ENCODE measurements at regions not wholly inside any gene's neighbourhood (a gene's known extent, or its start where the extent isn't known, plus 50 kb on each side); places are given as distances from the start of the nearest gene placed in this dataset.
"Not testable (repeated sequence)": the region's sequence is repeated elsewhere in the genome, so short reads cannot be mapped to it uniquely, and the experiment has no call there.

DNA sequence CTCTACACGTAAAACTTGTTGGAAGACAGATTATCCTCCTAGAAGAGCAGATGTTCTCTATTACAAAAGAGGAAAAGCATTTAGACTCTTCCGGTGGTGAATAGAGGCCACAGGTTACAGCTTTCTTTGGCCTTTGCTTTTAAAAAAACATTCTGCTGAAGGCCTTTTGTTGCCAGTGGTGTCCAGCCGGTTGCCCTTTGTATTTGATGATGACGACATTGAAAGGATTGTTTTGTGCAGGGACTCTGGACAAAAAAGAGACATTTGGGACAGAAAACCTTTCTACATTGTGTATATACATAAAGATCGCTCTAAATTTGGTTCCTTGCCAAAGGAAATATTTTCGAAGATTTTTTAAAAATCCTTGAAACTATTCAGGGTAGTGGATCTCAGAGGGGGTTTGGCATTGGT, 180.3 kb downstream of the C9orf152 start:
- peak; percentile 40 for DNase-seq

DNA sequence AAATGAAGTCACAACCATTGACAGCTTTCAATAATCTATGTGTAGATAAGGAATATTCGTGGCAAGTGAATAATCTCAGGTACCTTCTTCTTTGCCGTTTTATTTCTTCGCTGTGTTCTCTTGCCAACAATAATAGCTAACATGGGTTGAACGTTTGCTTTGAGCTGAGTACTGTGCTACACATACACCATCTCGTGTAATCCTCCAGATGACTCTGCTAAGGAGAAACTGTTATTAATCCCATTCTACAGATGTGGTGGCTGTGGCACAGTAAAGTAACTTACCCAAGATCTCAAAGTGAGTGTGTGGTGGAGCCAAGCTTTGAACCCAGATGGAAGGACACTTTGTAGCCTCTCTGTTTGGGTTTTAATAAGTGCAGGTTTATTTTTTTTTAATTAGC, 179.7 kb downstream of the C9orf152 start:
- no peak for DNase-seq

DNA sequence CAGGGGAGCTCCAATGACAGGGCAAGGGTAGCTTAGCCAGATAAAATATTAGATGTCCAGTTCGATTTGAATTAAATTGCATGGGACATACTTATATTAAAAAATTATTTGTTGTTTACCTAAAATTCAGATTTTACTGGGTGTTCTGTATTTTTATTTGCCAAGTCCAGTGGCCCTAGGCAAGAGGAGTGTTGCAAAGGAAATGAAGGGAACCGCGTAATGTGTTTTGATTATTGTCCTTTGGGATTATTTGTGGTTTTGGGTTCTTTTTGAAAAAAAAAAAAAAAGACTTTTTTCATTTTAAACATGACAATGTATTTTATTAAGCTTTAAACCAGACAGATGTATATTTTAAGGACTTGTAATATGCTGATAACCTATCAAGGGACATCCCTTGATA, 179.3 kb downstream of the C9orf152 start:
- DNase-seq = no peak

DNA sequence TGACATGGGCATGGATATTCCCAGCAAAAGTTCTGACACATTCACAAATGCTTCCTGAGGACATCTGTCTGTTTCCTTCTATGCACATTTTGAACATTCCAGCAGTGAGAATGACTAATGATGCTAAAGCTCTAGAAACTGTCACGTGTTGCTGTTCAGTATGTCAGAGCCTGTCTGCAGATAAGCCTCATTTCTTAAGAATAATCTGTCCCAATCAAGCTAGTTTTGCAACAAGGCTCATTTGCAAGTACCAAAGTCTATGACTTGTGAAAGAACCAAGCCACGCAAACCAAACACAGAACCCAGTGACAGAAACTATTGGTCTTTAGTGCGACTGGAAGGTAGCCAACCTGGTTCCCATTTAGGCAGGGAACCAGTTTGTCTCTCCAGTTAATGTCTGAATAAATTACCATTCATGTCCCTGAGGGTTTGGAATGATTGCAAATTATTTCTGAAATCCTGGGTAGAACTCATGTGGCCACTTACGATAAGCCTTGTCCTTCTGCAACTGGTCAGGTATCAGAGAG, 178.5 kb downstream of the C9orf152 start:
- DNase-seq = peak; percentile 90

DNA sequence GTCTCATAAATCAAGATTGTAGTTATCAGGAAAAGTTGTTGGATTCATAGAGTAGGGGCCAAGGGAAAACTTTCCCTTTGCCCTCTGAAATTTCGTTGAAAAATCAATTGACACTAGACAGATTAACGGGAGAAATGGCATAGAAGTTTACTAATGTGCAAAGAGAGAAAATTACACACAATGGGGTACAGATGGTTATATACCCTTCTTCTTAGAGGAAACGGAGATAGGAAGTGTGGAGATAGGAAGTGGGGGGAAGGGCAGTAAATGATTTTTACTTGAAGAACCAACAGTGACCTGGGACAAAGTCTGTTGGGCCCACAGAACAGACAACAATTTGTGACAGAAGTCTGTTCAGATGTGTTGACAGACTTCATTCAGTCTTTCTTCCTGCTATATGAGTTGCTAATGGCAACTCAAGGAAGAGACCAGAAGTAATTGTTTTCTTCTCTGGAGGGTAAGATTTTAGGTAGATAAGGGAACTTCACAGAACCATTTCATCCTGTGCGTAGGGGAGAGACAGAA, 177.9 kb downstream of the C9orf152 start:
- no peak for DNase-seq

DNA sequence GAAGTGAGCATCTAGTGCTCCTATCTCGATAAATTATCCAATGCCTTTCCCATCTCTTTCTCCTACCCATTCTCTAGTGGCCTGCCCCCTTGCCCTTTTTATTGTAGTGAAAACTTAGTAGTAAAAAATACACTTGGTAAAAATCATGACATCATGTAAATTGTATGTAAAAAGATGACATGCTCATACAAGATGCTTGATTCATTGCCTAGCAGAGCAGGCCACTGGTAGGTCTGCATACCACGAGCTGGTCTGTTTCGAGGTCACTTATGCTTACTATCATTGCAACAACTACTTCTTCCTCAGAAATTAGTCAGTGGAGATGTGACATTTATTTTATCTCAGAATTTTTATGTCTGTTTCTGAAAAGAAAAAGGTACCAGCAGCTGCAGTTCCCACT, 177.3 kb downstream of the C9orf152 start:
- DNase-seq = peak; percentile 77

DNA sequence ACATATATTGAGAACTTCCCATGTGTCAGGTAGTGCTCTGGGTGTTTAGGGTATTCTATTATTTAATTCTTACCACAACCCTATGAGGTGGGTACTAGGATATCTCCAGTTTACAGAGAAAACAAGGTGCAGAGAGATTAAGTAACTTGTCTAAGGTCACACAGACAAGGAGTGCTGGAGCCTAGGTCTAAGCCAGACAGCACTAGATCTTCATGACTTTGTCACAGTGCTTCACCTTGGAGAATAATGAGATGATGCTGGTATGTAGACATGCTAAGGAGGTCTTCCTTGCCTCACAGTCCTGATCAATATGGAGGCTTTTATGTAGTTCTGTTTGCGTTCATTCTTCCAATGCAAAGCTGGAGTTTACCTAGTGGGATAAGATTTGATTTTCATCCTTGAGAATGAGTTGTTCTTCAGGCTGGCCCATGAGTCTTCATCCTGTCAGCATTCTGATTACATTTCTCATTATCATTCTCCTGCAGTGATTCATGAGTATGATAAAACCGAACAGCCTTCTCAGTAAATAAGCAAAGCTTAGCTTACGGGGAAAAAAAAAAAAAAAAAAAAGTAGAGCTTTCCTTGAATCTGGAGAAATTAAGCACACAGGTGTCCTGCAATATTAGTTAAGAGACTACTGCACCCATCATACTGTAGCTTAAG, 176.3 kb downstream of the C9orf152 start:
- DNase-seq = peak; percentile 83

DNA sequence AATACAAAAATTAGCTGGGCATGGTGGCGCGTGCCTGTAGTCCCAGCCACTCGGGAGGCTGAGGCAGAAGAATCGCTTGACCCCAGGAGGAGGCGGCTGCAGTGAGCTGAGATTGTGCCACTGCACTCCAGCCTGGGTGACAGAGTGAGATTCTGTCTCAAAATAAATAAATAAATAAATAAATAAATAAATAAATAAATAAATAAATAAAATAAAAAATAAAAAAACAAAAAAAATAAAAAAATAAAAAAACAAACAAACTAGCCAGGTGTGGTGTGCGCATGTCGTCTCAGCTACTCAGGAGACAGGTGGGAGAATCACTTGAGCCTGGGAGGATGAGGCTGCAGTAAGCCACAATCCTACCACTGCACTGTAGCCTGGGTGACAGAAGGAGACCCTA, 175.4 kb downstream of the C9orf152 start:
- DNase-seq = not testable (repeated sequence)

DNA sequence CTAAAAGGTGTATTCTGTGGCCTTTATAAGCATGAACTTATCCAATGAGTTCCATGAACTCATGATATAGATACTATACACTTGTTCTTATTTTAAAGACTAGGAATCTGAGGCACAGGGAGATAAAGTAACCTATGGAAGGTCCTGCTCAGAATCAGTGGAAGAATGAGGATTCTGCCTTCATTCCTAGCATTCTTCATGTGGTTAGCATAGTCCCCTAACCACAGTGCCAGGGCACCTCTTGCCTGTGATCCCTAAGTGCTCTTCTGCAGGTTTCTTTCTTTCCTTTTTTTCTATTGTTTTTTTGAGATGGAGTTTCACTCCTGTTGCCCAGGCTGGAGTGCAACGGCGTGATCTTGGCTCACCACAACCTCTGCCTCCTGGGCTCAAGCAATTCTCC, 174.1 kb downstream of the C9orf152 start:
- DNase-seq = peak; percentile 53

DNA sequence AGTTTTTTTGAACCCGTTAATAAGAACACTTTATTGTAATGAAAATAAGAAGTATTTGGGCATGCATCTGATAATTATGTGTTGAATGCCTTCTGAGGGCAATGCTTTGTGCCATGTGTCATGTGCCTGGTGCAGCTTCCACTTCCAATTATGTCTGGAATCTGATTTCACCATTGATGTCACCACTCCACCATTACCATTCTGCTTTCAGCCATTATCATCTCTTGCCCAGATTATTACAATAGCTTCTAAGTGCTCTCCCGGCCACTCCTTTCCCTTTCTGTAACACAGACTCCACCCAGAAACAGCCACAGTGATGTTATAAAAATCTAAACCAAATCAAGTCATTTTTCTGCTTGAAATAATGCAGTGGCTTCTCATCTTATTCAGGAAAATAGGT, 171.7 kb downstream of the C9orf152 start:
- no peak for DNase-seq

DNA sequence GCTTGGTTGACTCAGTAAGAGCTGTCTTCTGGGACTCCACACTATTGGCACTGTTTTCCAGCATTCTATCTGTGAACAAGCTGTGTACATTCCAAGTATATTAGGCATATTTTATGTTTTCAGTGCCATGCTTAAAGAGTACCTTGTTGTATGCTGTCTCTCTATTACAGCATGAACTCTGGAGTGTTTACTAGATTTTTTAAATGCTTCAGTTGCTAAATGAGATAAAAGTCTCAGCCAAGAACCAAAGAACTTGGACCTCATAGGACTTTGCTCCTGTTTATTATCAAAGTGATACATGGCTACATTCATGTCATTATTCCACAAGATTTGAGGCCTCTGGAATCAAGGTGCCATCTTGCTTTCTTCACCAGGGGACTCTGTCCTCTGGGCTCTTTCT, 167.2 kb downstream of the C9orf152 start:
- DNase-seq = peak; percentile 70

DNA sequence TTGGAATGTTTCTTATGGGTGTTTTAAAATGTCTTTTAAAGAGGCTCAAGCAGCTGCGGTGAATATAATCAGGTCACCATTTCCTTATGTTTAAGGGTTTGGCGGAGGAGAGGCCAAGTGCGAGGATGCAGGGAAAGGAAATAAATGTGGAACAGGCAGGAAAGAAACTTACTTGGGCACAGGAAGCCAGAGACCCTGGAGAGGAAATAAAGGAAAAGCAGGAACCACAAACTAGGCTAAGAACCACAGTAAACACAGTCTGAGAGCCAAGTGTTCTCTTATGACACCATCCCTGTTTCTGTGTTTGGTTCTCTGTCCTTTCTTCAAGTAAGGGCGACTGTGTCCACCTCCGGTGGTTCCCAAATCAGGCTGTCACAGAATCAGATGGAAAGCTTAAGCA, 166.5 kb downstream of the C9orf152 start:
- DNase-seq = no peak

DNA sequence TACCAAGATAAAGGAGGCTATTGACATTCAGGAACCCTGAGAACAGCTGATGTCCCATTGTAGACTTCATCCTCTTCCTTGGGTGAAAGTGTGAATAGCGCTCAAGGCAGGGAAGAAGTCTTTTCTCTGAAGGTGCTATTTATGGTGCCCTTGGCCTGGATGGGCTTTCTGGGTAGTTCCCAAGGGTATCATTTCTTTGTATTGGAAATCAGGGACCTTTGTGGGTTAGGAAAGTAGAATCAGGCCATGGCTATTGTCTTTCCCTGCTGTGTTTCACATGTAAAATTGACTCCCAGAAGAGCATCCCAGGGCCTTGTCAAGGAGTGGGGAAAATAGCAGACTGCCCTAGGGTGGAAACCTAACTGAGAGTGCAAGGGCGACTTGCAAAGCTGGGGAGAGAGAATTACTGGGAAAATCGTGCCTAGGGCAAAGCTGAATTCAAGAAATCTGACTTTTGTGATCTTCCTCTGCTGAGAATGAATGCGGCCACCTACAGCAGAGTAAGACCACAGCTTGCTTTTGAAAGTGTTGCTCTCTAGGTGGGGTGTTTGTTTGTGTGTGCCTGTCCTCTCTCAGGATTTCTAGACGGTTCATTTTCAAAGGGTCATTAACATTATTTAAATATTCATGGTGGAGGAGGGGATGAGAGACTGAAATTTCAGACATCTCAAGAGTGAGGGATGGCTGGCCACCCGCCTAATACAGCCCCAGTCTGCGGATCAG, 160.6 kb downstream of the C9orf152 start:
- no peak for DNase-seq

DNA sequence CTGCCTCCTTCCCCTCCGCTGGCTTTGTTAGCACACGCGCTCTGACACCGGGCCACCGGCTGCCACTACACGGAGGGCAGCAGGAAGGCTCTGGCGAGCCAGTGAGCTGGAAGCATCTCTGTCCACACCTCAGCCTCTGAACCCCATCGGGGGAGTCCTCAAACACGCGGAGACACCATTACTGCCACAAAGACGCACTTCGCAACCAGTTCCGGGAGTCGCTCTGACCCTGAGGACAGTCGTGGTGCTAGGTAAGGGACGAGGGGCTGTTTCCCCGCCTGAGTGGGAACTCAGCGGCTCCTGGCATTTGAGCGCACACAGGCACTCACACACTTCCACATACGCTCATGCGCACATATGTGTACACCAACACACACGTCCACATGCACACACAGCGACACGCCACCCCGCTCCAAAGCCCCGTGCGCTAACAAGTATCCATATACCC, 160.0 kb downstream of the C9orf152 start:
- DNase-seq = no peak

DNA sequence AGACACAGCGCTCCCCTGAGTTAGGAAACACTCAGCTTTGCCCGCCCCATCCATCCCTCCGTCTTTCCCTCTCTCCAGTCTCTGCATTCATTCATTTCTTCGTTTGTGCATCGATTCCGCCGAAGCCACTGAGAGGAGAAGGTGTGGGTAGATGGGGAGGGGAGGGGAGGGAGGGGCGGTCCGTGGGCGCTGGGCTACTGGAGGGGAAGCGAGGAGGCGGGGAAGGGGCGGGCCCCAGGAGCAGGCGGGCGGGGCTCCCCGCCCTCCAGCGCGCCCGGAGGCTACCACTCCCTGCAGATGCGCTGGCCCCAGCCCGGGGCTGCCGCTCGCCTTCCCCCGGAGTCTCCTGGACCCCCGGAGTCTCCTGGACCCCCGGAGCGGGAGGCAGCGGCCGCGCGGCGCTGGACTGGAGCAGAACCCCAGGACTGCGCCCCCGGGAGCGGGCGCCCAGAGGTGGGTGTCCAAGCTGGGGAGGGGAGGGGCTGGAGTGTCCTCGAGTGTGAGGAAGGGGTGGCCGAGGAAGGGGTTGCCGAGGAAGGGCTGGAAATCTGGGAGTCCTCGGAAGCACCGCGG, 159.5 kb downstream of the C9orf152 start:
- DNase-seq = peak; percentile 83

DNA sequence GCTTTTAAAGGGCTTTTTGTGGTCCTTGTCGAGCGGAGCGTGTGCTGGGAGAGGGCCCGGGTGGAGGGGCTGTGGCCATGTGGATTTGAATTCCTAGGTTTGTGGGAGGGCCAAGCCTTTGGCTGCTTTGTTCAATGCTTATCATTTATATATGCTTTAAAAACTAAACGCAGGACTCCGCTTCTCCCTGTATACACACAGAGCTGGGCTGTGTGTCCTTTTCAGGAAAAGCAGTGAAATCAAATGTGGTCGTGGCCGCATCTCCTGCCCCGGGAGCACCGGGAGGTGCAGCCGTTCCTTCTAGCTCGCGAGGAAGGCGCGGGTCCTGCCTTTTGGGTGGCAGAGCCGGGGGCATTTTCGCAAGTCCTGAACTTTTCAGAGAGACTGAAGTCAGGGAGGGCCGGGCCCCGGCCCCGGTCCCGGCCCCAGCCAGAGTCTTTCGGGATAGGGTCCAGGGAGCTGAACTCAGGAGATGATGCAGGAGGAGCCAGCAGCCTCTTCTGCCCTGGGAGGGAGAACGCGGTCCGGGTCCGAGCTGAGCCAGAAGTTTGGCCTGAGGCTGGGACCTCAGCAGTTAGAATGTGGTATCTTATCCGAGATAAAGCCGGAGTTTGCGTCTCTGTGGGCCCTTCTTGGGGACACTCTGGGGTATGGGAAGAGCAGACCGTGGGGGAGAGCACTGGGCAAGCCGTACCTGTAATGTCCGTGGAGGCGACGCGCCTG, 158.8 kb downstream of the C9orf152 start:
- no peak for DNase-seq

DNA sequence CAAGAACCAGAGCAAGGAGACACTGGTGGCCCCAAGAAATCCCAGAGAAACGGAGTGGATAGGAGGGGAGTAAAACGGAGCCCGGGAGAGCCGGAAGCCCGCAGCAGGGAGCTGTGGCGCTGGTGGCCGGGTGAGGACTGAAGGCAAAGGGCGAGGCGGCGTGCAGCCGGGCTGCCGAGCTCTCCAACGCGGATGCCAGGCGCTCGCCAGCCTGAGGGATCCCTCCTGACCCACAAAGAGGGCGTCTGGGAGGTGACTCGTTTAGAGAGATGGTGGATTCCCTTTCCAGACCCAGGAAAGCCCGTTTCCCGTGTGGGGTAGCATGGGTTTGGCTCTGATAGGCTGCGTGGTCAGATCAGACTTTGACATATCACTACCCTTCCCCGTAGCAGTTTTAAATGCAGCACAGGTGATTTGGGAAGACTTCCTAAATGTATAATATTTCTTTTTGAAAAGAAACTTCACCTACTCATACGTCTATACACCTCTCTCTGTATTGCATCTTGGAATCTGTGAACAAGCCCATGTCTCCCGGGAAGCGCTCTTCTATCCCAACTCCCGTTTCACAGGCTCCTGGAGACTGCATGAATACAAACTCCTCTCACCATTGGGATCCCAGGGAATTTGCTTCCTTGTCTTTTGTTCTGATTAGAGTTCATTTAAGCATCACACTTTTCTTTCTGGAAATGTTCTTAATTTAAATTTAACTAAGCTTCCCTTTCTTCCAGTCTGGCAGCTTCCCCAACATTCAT, 158.1 kb downstream of the C9orf152 start:
- no peak for DNase-seq

DNA sequence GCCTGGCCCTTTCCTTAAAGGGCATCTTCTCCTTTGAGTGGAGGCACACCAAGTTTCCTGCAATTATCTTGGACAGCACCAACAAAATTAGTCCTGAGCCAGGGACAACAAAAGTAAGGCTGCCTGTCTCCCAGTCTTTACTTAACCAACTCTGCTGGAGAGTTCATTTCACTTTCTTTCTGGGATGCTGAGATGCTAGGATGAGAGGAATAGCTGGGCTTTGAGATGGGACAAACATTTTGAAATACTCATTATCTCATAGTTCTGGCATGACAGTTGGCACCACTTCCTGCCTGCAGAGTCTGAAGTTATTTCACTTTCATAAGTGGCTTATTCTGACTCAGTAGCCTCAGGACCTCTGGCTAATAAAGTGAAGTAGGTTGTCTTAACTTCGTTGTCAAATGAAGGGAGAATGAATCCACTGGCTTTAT, 157.0 kb downstream of the C9orf152 start:
- DNase-seq = peak; percentile 90

DNA sequence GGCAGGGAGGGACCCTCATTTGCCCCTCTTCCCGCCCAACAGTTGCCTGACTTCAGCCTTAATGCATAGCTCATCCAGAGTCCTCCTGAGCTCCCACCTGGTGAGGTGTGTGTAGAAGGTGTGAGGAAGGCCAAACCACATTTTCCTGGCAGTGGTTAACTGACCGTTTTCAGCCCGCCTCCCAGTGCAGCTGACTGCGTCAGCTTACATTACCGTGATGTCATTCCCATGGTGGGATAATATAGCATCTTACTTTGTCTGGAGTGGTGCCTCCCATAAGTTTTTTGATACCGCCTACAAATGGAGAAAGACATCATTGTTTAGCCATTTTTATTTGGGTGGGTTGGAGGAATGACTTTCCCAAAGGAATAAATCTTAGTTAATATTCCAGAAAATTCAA, 151.9 kb downstream of the C9orf152 start:
- no peak for DNase-seq

DNA sequence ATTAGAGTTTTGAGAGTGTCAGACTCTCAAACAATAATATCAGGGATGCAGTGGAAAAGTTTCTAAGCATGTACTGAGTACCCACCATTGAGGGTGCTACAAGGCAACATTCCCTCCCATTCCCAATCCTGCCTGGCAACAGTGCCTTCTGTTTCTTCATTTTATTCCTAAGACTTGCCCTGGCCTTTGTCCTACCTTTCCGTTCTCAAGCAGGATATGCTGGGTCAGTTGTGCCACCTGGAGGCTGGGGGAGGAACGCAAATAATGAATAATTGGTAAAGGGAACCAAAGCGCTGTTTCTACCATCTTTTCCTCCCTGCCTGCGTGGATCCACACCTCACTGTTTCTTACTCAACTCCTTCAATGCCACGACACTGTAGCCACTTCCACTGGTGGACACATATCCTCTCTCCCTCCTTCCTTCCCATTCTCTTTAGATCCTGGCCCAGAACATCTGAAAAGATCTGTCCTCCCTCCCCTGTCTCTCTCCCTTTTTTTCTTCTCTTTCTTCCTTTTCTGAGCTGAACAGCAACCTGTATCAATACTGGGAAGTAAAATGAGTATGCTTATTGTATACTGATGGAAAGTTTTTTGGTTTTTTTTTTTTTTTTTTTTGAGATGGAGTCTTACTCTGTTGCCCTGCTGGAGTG, 149.5 kb downstream of the C9orf152 start:
- peak; percentile 48 for DNase-seq

DNA sequence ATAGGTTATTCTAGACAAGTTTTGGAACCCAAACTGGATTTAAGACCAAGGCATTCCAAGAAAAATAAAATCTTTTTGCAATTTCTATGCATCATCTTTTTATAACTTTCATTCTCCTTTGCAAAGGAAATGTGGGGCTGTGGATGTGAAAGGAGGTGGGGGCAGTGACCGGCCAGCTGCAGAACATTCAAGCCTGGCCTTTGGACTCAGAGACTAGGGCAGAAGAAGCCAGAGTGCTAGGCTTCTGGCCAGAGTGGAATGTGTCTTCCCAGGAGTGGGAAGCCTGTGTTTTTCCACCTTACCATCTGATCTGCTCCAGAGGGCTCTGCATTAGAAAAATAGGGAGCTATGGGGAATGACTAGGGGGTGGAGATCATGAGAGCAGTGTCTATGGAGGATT, 148.5 kb downstream of the C9orf152 start:
- no peak for DNase-seq
